NCI-H128 (cell line): ENCODE measurements at regions not wholly inside any gene's neighbourhood (a gene's known extent, or its start where the extent isn't known, plus 50 kb on each side); places are given as distances from the start of the nearest gene placed in this dataset.
"Not testable (repeated sequence)": the region's sequence is repeated elsewhere in the genome, so short reads cannot be mapped to it uniquely, and the experiment has no call there.

Experiments
- DNase-seq: peaks from one replicate; lab custom pipeline; 2025; ENCODE audit not compliant: unreplicated experiment; lab: John Stamatoyannopoulos, UW

DNA sequence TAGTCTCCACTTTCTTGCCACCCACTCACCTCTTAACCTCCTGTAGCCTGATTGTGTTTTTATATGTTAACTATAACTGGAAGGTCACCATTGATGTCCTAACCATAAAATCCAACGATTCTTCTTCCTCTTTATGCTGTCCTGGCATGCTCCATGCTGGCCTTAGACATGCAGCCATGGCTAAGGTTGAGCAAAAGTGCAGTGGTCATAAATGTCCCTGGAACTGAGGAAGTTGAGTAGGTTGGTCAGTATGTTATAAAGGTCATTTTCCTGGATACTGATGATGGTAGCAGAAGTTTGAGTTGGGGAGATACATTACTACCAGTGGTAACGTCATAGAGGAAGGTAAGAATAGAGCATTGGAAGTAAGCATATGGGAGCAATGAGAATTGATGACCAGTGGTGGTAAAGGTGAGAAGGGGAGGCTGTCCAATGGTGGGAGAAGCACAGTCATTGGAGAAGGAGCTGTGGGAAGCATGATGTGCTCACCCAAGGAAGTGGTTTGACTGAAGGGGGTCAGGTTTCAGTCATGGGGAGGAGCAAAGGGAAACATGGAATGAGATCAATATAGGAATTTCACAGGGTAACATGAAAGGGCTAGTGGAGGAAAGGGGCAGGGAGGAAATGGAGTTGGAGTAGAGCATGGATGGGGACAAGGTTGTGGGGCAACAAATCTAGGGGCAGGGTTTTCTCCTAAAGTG is 240.8 kb downstream of the DACT1 start:
- DNase-seq = no peak

DNA sequence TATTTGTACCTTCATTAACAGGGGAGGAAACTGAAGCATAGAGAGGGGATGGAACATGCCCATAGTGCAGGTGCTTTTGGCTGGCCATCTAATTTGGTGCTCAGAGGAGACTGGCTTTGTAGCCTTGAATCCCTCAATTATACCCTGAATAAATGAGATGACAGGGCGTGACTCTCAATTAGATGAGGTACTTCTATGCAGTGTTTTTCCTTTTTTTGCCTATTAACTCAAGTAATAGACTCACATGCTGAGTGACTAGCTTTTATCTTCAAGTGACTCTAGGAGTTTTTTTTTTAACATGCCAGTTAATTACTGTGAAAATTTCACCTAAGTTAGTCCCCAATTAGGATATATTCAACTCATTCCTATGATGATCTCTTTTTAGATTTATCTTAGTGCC is 243.7 kb downstream of the DACT1 start:
- no peak for DNase-seq

DNA sequence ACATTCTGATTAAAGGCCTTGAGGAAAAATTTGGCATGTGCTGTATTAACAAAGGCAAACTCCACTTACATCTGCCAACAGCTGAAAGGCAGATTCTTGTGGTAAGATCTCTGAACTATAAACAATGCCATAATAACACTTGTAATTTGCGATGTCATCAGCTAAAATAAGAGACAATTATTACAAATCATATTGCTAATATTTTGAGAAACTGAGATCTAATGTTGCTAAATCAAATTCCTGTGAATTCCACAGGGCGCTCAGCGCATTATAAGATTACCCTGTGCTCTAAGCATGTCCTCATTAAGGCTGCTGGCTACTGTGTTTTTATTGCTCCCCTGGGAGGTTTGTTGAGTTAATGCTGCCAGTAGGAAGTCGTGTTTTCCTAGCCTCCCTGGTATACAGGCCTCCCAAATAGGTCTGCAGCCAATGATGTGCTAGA is 244.8 kb downstream of the DACT1 start:
- peak; percentile 18 for DNase-seq

DNA sequence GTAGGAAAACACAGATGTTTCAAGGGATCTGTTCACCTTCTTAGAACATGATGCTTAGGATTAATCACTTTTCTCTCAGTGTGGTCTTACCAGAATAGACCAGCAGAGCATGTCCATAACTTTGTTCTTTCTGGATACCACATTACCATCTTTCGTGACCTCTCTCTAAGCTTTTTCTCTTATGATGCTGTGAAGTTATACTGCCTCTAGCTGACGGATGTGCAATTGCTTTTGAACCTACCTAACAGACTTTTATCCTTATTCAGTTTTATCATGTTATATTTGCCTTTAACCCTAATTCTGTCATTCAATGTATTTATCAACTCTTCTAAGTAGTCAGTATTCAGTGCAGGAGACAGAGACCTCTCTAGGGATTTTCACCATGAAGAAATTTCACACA is 246.7 kb downstream of the DACT1 start:
- no peak for DNase-seq

DNA sequence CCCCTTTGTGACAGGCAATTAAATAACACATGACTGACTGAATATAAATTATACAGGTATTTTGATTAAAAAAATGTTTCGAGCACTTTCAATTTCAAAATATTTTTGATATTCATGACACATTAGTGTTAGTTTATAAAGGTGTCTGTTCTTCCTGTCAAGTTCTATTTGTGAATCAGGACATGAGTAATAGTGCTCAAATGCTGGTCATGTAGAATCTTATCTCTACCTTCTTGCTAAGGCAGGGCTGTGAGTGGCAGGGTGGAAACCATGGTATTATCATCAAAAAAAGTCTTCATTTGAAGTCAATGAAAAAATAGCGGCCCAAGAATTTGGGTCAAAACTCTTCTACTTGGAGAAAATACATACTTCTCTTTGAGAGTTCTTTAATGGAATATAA is 250.2 kb downstream of the DACT1 start:
- no peak for DNase-seq

DNA sequence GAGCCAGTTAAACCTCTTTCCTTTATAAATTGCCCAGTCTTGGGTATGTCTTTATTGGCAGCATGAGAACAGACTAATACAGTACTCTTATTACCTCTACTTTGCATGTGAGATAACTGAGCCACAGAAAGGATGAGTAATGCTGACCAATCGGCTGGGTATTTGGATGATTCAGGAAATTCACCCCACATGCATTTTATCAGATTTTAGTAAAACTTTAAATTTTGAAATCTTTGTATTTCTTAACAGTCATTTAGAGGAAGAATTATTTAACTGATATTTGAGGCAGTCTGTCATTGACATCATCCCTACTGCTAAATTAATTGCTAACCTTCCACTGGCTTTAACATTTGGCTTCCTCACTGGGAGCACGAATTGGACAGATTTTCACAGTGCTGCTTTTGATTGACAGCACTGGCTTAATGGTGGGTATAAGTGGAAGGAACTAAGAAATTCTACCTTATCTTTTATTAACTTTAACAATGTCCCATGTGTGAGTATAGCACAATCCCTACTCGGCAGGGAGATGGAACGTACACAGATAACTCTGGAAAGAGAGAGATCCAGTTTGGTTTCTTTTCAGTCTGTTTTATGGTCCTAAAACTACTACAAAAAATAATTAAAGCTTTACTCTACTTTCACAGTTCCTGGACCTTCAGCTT is 261.0 kb downstream of the DACT1 start:
- DNase-seq = no peak

DNA sequence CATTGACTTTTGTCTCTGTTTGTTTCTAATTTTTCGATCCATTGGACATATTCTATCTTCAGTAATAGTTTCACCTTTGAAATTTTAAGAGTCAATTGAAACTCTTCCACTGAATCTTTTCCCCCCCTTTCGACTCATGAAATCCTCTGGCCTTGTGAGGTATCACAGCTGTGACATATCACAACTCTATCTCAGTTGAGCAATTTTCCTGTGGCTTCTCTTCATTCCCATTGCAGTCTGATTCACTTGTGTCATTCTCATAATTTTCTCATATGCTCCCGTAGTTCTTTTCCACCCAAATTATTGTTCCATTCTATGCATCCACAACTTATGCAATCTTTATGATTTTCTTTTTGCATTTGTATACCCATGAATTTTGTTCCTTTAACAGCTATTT is 261.6 kb downstream of the DACT1 start:
- no peak for DNase-seq

DNA sequence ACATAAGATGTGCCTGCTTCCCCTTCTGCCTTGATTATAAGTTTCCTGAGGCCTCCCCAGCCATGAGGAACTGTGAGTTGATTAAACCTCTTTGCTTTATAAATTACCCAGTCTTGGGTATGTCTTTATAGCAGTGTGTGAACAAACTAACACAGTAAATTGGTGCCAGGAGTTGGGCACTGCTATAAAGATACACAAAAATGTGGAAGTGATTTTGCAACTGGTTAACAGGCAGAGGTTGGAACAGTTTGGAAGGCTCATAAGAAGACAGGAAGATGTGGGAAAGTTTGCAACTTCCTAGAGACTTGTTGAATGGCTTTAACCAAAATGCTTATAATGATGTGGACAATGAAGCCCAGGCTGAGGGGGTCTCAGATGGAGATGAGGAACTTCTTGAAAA is 264.1 kb downstream of the DACT1 start:
- no peak for DNase-seq

DNA sequence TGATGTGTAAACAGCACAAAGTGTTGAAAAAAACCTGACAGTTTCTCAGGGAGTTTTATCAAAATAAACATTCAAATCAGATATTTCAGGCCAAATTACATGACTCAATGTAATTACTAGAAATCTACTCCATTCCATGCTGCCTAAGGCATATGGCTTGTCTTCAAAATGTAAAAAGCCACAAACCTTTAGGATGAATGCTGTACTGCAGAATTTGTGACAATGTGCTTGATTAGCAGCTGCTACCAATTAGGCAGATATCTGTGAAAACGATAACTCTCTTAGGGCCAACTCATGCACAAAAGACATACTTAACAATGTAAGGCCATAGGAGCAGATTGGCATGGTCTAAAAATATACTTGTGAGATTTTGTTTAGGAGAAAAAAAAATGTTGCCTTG is 267.0 kb downstream of the DACT1 start:
- DNase-seq = no peak

DNA sequence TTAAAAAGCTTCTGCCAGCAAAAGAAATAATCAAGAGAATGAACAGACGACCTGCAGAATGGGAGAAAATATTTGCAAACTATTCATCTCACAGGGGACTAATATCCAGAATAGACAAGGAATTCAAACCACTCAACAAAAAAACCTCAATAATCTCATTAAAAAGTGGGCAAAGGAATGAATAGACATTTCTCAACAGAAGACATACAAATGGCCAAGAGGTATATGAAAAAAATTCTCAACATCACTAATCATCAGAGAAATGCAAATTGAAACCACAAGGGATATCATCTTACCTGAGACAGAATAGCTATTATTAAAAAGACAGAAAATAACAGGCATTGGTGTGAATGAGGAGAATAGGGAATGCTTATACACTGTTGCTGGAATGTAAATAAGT is 270.0 kb downstream of the DACT1 start:
- no peak for DNase-seq

DNA sequence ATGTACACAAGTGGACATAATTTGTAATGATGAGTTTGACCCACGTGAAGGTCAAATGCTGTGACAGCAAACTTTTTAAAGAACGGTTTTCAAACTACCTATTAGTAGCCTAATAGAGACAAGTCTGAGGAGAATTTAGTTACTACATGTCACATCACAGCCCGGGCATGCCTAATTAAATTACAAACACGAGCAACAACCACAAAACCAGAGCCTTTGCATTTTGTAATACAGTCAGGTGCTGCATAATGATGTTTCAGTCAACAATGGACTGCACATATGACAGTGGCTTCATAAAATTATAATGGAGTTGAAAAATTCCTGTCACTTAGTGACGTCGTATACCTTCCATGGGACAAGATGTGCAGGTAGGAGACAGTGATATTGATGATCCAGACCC is 274.5 kb downstream of the DACT1 start:
- no peak for DNase-seq

DNA sequence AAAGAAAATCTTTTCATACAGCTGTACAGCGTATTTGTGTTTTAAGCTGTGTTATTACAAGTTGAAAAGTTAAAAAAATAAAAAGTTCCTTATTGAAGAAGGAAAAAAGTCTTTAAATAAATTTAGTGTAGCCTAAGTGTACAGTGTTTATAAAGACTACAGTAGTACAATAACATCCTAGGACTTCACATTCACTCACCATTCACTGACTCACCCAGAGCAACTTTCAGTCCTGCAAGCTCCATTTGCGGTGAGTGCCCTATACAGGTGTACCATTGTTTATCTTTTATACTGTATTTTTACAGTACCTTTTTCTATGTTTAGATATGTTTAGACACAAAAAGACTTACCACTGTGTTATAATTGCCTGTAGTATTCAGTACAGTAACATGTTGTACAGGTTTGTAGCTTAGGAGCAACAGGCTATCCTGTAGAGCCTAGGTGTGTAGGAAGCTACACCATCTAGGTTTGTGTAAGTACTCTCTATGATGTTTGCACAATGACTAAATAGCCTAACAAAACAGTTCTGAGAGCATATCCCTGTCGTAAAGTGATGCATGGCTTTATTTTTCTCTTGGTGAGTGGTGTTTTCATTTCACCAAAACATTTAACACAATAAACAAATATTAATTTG is 275.2 kb downstream of the DACT1 start:
- peak; percentile 12 for DNase-seq

DNA sequence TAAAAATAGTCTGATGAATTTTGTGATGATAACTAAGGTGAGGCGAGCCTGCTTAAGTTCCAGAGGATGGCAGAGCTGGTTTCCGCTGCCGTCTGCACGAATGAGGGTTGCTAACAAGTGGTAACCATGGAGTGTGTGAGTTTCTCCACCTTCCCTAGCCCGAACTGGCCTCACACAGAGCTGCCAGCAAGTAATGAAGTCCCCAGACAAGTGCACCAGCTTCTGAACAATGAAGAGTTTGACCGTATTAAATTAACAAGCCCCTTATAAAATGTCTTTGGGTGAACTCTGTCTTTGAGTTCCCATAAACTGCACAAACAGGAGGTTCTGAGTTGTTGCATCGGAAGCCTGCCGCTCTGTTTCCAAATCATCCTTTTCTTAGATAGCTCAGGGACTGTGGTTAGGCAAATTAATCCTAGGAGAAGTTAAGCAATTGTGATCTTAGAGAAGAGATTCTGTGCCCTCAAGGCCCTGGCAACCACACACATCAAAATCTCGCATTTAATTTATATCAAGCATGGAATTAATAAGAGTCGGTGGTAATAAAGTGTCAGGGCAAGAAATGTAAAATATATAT is 274.1 kb upstream of the DAAM1 start:
- no peak for DNase-seq

DNA sequence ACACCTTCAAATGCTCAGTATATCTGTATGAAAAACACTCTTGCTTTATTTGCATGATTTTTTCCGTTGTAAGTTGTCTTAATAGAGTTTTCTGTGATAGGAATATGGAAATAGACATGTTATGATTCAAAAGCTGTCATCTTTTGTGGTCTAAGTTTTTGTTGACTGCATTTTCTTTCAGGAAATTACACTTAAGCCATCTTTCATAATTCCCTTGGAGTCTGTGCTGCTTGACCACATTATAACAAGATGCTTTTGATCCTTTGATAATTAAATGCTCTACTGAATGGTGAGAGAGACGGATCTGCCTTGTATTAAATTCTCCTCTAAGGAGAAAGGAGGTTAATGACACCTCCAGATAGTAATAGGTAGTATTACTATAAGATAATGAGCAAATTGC is 272.8 kb upstream of the DAAM1 start:
- no peak for DNase-seq

DNA sequence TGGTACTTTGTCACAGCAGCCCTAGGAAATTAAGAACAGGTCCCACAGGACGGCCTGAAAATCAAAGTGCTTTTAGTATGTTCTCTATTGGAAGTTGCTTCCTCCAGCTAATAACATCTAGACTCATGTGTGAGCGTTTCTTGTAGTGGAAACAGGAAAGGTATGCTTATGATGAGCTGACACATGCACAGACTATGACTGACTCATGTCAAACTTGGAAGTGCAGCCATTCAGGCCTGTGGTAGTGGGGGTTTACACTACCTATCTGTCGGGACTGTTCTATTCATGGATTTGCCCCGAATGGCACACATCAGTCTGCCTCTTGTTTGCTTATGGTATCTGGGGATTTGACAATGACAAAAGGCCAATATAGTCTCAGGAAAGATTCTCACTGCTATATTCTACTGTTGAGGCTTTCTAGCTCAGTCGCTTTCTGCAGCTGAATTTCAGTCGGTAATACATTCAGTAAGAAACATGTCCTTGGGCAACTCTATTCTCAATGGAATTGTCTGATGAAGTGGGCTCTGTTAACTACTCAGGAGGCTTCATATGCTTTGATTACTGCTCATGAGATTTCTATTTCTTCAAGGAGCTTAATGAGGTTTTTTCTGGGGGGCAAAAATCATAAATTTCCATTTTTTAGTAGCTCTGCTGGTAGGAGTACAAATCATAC is 270.3 kb upstream of the DAAM1 start:
- no peak for DNase-seq

DNA sequence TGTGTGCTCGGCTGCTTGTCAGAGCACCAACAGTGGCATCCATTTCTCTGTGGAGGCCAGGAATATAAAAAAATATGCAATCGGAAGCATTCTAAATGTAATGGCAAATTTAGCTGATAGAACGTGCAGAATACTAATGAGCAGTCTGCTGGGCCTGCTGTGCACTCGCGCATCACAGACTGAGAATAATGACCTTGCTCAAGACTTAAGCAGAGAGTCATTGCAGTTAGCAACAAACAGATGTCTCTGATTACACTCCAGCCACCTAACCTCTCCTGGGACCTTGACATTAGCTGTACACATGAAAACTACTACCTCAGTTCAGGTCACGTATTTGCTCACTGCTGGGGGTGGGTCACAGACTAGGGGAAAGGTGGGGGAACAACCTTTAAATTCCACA is 269.2 kb upstream of the DAAM1 start:
- DNase-seq = peak; percentile 40

DNA sequence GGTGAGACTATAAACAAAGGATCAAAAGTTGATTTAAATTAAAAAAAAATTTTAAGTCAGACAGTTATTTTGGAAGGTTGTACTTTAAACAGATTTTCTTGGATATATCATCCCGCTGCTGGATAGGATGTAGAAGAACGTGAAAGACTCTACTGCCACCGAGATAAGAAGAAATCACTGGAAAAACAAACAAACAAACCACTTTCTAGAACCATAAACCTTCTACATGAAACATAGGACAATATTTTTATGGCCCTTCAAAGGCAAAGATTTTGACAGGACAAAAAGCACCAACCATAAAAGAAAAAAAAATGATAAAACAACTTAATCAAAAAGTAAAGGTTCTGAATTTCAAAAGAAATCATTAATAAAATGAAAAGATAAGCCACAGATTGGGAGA is 268.2 kb upstream of the DAAM1 start:
- no peak for DNase-seq

DNA sequence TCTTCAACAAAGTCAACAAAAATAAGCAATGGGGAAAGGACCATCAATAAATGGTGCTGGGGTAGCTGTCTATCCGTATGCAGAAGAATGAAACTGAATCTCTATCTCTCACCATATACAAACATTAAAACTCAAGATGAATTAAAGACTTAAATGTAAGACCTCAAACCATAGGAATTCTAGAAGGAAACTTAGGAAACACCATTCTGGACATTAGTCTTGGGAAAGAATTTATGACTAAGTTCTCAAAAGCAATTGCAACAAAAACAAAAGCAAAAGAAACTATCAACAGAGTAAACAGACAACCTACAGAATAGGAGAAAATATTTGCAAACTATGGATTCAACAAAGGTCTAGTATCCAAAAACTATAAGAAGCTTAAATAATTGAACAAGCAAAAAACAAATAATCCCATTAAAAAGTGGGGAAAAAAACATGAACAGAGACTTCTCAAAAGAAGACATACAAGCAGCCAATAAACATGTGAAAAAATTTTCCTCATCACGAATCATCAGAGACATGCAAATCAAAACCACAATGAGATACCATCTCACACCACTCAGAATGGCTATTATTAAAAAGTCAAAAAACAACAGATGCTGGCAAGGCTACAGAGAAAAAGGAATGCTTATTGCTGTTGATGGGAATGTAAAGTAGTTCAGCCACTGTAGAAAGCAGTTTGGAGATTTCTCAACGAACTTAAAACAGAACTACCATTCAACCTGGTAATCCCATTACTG is 266.1 kb upstream of the DAAM1 start:
- not testable (repeated sequence) for DNase-seq

DNA sequence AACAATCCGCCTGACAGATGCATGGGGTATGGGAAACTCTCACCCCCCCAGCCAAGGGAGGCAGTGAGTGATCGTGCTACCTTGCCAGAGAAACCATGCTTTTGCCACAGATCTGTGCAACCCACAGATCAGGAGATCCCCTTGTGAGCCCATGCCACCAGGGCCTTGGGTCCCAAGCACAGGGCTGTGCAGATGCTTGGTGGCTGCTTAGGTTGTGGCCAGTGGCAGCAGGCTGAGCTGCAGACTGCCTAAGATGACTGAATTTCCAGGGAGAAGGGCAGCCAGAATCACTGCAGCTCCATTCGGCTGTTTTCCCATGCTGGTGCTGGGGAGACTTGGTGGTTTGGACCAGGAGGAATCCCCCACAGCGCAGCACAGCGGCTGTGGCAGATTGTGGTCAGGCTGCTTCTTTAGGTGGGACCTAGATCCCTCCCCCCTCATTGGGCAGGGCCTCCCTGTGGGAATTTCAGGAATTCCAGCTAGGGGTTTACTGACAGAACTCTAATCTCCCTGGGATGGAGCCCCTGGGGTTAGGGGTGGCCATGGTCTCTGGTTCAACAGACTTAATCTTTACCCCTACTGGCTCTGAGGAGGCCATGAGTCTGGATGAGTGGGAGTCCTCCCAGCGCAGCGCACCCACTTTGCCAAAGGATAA is 264.6 kb upstream of the DAAM1 start:
- DNase-seq = no peak

DNA sequence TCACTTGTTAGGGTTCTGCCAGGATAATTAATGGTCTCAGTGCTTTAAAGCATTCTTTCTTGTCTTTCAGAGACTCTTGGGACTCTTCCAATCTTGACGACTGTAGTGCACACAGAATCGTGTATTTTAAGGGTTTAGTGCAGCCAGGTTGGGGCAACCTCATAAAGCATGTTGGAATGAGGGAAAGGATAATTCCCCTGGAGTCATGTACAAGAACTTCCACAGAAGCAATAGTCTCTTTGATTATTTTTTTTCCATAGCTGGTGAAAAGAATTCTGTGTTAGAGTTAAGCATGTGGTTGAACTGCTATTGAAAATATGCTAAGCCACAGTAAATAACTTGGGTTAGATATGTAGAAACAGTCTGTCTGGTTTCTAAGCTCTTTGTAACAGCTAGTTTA is 246.8 kb upstream of the DAAM1 start:
- DNase-seq = no peak
